ENCODE measurements at regions not wholly inside any gene's neighbourhood (a gene's known extent, or its start where the extent isn't known, plus 50 kb on each side); places are given as distances from the start of the nearest gene placed in this dataset.

DNA sequence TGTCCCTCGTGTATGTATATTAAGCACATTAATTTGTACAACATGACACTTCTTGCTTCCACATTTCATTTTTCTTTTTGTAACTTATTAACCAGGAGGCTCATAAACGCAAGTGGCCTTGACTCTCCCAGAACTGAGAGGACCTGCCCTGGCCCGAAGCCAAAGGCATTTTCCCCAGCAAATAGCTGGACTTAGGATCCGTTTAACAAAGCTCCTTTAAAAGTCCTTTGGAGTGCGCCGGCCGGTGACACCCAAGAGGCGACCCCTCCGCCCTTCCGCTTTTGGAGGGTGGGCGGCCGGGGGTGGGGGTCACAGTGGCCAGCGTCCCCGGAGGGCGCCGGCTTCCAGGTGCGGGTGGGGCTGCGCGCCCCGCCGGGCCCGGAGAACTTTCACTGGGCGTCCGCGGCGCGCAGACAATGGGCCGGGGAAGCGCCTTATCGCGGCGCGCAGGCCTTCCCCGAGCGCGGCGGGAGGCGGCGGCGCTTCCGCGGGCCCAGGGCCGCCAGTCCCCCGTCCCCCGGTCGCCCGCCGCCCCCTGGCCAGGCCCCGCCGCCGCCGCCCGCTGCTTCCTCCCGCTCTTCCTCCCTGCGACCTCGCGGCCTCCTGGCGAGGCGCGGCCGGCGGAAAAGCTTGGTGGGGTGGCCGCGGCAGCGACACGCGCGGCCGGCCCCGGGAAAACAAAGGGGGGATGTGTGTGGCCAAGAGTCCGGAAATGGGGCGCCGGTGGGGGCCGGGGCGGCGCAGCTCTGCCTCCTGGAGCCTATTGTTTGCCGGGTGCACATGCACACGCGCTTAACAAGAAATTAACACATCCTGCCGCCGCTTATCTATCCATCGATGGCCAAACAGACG, 613.4 kb downstream of the MCTP2 start (continued):
- TF ChIP-seq ZSCAN20 (CRISPR knock-in tag; IDR thresholded peaks at IDR 0.05; ENCODE audit: borderline replicate concordance) (no peak), ZMYM3 (CRISPR knock-in tag; IDR thresholded peaks at IDR 0.05) (no peak), RFX1 (IDR thresholded peaks at IDR 0.05) (no peak), THYN1 (CRISPR knock-in tag; IDR thresholded peaks at IDR 0.05; ENCODE audit: borderline replicate concordance, low read depth) (no peak), ZNF256 (CRISPR knock-in tag; conservative IDR thresholded peaks at IDR 0.05) (no peak), PHF21A (CRISPR knock-in tag; IDR thresholded peaks at IDR 0.05) (peak; percentile 78), JUN (CRISPR knock-in tag; IDR thresholded peaks at IDR 0.05) (no peak), CHD2 (IDR thresholded peaks at IDR 0.05; ENCODE audit: low read depth, low read length) (no peak), SNAPC2 (CRISPR knock-in tag; IDR thresholded peaks at IDR 0.05) (no peak), ZNF775 (CRISPR knock-in tag; IDR thresholded peaks at IDR 0.05; ENCODE audit: borderline replicate concordance) (no peak), ZKSCAN5 (CRISPR knock-in tag; IDR thresholded peaks at IDR 0.05) (no peak), PAWR (CRISPR knock-in tag; IDR thresholded peaks at IDR 0.05; ENCODE audit: borderline replicate concordance) (no peak), HMG20A (CRISPR knock-in tag; IDR thresholded peaks at IDR 0.05; ENCODE audit: borderline replicate concordance) (peak; percentile 69)
- TF ChIP-seq, protein P1, sequence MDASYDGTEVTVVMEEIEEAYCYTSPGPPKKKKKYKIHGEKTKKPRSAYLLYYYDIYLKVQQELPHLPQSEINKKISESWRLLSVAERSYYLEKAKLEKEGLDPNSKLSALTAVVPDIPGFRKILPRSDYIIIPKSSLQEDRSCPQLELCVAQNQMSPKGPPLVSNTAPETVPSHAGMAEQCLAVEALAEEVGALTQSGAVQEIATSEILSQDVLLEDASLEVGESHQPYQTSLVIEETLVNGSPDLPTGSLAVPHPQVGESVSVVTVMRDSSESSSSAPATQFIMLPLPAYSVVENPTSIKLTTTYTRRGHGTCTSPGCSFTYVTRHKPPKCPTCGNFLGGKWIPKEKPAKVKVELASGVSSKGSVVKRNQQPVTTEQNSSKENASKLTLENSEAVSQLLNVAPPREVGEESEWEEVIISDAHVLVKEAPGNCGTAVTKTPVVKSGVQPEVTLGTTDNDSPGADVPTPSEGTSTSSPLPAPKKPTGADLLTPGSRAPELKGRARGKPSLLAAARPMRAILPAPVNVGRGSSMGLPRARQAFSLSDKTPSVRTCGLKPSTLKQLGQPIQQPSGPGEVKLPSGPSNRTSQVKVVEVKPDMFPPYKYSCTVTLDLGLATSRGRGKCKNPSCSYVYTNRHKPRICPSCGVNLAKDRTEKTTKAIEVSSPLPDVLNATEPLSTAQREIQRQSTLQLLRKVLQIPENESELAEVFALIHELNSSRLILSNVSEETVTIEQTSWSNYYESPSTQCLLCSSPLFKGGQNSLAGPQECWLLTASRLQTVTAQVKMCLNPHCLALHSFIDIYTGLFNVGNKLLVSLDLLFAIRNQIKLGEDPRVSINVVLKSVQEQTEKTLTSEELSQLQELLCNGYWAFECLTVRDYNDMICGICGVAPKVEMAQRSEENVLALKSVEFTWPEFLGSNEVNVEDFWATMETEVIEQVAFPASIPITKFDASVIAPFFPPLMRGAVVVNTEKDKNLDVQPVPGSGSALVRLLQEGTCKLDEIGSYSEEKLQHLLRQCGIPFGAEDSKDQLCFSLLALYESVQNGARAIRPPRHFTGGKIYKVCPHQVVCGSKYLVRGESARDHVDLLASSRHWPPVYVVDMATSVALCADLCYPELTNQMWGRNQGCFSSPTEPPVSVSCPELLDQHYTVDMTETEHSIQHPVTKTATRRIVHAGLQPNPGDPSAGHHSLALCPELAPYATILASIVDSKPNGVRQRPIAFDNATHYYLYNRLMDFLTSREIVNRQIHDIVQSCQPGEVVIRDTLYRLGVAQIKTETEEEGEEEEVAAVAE (CRISPR knock-in tag; IDR thresholded peaks at IDR 0.05; ENCODE audit: borderline replicate concordance) = peak; percentile 13; the same call in 1 of the 2 replicates
- TF ChIP-seq, protein P2, sequence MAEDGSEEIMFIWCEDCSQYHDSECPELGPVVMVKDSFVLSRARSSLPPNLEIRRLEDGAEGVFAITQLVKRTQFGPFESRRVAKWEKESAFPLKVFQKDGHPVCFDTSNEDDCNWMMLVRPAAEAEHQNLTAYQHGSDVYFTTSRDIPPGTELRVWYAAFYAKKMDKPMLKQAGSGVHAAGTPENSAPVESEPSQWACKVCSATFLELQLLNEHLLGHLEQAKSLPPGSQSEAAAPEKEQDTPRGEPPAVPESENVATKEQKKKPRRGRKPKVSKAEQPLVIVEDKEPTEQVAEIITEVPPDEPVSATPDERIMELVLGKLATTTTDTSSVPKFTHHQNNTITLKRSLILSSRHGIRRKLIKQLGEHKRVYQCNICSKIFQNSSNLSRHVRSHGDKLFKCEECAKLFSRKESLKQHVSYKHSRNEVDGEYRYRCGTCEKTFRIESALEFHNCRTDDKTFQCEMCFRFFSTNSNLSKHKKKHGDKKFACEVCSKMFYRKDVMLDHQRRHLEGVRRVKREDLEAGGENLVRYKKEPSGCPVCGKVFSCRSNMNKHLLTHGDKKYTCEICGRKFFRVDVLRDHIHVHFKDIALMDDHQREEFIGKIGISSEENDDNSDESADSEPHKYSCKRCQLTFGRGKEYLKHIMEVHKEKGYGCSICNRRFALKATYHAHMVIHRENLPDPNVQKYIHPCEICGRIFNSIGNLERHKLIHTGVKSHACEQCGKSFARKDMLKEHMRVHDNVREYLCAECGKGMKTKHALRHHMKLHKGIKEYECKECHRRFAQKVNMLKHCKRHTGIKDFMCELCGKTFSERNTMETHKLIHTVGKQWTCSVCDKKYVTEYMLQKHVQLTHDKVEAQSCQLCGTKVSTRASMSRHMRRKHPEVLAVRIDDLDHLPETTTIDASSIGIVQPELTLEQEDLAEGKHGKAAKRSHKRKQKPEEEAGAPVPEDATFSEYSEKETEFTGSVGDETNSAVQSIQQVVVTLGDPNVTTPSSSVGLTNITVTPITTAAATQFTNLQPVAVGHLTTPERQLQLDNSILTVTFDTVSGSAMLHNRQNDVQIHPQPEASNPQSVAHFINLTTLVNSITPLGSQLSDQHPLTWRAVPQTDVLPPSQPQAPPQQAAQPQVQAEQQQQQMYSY (CRISPR knock-in tag; IDR thresholded peaks at IDR 0.05) = no peak
- TF ChIP-seq, protein P3, sequence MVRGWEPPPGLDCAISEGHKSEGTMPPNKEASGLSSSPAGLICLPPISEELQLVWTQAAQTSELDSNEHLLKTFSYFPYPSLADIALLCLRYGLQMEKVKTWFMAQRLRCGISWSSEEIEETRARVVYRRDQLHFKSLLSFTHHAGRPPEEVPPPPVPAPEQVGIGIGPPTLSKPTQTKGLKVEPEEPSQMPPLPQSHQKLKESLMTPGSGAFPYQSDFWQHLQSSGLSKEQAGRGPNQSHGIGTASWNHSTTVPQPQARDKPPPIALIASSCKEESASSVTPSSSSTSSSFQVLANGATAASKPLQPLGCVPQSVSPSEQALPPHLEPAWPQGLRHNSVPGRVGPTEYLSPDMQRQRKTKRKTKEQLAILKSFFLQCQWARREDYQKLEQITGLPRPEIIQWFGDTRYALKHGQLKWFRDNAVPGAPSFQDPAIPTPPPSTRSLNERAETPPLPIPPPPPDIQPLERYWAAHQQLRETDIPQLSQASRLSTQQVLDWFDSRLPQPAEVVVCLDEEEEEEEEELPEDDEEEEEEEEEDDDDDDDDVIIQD (CRISPR knock-in tag; IDR thresholded peaks at IDR 0.05; ENCODE audit: low read depth) = no peak
- TF ChIP-seq, protein P4, sequence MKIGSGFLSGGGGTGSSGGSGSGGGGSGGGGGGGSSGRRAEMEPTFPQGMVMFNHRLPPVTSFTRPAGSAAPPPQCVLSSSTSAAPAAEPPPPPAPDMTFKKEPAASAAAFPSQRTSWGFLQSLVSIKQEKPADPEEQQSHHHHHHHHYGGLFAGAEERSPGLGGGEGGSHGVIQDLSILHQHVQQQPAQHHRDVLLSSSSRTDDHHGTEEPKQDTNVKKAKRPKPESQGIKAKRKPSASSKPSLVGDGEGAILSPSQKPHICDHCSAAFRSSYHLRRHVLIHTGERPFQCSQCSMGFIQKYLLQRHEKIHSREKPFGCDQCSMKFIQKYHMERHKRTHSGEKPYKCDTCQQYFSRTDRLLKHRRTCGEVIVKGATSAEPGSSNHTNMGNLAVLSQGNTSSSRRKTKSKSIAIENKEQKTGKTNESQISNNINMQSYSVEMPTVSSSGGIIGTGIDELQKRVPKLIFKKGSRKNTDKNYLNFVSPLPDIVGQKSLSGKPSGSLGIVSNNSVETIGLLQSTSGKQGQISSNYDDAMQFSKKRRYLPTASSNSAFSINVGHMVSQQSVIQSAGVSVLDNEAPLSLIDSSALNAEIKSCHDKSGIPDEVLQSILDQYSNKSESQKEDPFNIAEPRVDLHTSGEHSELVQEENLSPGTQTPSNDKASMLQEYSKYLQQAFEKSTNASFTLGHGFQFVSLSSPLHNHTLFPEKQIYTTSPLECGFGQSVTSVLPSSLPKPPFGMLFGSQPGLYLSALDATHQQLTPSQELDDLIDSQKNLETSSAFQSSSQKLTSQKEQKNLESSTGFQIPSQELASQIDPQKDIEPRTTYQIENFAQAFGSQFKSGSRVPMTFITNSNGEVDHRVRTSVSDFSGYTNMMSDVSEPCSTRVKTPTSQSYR (CRISPR knock-in tag; IDR thresholded peaks at IDR 0.05; ENCODE audit: borderline replicate concordance) = peak; percentile 60; the same call in 1 of the 2 replicates
